ENCODE measurements at regions not wholly inside any gene's neighbourhood (a gene's known extent, or its start where the extent isn't known, plus 50 kb on each side); places are given as distances from the start of the nearest gene placed in this dataset.

DNA sequence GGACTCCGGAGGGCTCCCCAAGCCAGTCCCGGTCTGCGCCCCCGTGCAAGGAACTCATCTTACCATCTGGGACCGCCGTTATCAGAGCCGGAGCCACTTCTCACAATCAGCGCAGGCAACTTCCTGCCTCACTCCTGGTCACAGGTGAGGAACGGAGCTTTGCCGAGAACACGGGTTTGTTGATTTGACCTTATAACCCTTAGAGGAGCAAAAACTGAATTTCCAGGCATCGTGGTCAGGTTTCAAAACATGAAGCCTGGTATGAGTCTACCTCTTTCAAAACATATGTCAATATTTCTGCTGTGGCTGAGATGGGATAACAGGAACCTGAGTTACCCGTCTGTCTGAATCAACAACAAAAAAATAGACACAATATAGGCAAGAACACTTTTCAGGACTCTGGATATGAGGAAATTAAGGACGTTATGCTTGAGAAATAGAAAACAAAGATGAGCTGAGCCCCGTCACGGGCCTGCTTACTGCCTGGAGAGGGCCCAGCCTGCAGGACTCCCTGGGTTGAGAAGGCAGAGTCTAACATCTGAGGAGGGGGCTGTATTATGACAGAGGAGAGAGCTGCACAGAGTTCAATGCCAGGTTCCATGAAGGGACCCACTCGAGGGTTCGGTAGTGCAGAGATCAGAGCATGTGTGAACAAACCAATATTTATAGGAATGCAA, 148.7 kb downstream of the NDUFA10 start:
- no peaks in the 10 kb centered on the region for H3K4me1 Mint-ChIP-seq
- no peak for DNase-seq
- no peaks in the 10 kb centered on the region for H3K9me3 Mint-ChIP-seq

DNA sequence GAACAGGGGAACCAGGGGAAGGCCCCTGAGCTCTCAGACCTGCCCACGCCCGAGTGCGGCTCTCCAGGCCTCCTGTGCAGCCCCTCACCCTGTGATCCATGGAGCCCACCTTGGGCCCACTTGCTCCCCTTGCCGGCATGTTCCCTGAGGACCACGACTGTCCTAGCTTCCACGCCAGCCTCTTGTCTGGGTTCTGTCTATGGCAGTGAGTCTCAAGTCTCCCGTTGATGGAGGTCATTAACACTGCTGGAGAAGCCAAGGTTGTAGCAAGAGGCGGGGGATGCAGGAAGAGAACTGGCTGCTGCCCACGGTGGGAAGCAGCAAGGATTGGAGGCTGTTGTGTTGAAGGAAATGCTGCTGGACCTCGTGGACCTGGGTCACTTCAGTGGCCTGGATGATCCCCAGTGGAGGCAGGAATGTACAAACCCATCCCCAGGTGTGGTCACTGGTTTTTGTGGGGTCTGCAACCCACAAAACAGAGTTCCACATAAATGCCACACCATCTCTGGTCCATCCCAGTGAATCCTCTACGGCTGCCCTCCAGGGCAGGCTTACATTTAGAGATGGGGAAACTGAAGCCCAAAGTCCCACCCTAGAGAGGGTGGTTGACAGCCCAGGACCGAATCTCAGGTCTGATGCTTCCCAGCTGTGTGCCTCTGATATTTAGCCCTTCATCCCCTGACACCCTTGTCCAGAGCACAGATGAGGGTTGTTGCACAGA, 150.3 kb downstream of the NDUFA10 start:
- no peak overlapping the region for H3K27ac Mint-ChIP-seq
- Histone ChIP-seq H3K27ac (ENCODE audit: low read length) (no peak overlapping the region), H3K36me3 (ENCODE audit: control insufficient read depth, insufficient read depth, low read length) (no peaks in the 10 kb centered on the region), H3K27me3 (ENCODE audit: control insufficient read depth, insufficient read depth, low read length) (no peaks in the 10 kb centered on the region), H3K4me3 (ENCODE audit: low read length) (no peak overlapping the region), H3K4me1 (ENCODE audit: control insufficient read depth, insufficient read depth, low read length) (no peaks in the 10 kb centered on the region), H3K9me3 (ENCODE audit: control insufficient read depth, insufficient read depth, low read length) (no peaks in the 10 kb centered on the region)
- H3K4me3 Mint-ChIP-seq: no peak overlapping the region
- TF ChIP-seq, protein P1, sequence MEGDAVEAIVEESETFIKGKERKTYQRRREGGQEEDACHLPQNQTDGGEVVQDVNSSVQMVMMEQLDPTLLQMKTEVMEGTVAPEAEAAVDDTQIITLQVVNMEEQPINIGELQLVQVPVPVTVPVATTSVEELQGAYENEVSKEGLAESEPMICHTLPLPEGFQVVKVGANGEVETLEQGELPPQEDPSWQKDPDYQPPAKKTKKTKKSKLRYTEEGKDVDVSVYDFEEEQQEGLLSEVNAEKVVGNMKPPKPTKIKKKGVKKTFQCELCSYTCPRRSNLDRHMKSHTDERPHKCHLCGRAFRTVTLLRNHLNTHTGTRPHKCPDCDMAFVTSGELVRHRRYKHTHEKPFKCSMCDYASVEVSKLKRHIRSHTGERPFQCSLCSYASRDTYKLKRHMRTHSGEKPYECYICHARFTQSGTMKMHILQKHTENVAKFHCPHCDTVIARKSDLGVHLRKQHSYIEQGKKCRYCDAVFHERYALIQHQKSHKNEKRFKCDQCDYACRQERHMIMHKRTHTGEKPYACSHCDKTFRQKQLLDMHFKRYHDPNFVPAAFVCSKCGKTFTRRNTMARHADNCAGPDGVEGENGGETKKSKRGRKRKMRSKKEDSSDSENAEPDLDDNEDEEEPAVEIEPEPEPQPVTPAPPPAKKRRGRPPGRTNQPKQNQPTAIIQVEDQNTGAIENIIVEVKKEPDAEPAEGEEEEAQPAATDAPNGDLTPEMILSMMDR (IDR thresholded peaks at IDR 0.05): no peak
- no peaks in the 10 kb centered on the region for H3K9me3 Mint-ChIP-seq
- intact Hi-C loops (cut with micrococcal nuclease): no loop called here
- no peaks in the 10 kb centered on the region for H3K36me3 Mint-ChIP-seq
- DNase-seq: no peak
- H3K4me1 Mint-ChIP-seq: no peaks in the 10 kb centered on the region
- WGBS (ENCODE audit: insufficient coverage): 87% methylated on average over 12 of the region's 12 CpGs
- peaks cover 14% of the 10 kb centered on the region in 2 donors for H3K27me3 Mint-ChIP-seq (ENCODE audit: low read depth in 2 of 2)
- no peak for ATAC-seq

More for the DNA sequence above, 148.7 kb downstream of the NDUFA10 start:
- Histone ChIP-seq H3K36me3 (ENCODE audit: control insufficient read depth, insufficient read depth, low read length) (no peaks in the 10 kb centered on the region), H3K27me3 (ENCODE audit: control insufficient read depth, insufficient read depth, low read length) (no peaks in the 10 kb centered on the region), H3K27ac (ENCODE audit: low read length) (no peak overlapping the region), H3K9me3 (ENCODE audit: control insufficient read depth, insufficient read depth, low read length) (no peaks in the 10 kb centered on the region), H3K4me3 (ENCODE audit: low read length) (no peak overlapping the region), H3K4me1 (ENCODE audit: control insufficient read depth, insufficient read depth, low read length) (no peaks in the 10 kb centered on the region)
- intact Hi-C loops (cut with micrococcal nuclease): no loop called here
- no peak for ATAC-seq
- Mint-ChIP-seq H3K27me3 (ENCODE audit: low read depth in 2 of 2) (peaks cover 22 to 24% of the 10 kb centered on the region in 2 donors), H3K36me3 (no peaks in the 10 kb centered on the region), H3K27ac (no peak overlapping the region), H3K4me3 (no peak overlapping the region)
- 73% methylated on average over 17 of the region's 18 CpGs for WGBS (ENCODE audit: insufficient coverage)
- TF ChIP-seq, protein P1 (IDR thresholded peaks at IDR 0.05): no peak

GRCh38 chr2:239873656-239874635, 151.2 kb downstream of the NDUFA10 start:
- DNase-seq (no peak), ATAC-seq (no peak)
- no peaks in the 10 kb centered on the region for H3K36me3 Mint-ChIP-seq
- H3K4me1 ChIP-seq (ENCODE audit: control insufficient read depth, insufficient read depth, low read length): no peaks in the 10 kb centered on the region
- H3K9me3 Mint-ChIP-seq: no peaks in the 10 kb centered on the region
- no peaks in the 10 kb centered on the region for H3K9me3 ChIP-seq (ENCODE audit: control insufficient read depth, insufficient read depth, low read length)
- H3K4me3 ChIP-seq (ENCODE audit: low read length): no peak overlapping the region
- no peaks in the 10 kb centered on the region for H3K27me3 ChIP-seq (ENCODE audit: control insufficient read depth, insufficient read depth, low read length)
- H3K27ac ChIP-seq (ENCODE audit: low read length): no peak overlapping the region
- no peaks in the 10 kb centered on the region for H3K4me1 Mint-ChIP-seq
- H3K36me3 ChIP-seq (ENCODE audit: control insufficient read depth, insufficient read depth, low read length): no peaks in the 10 kb centered on the region
- 87% methylated on average over 28 of the region's 28 CpGs for WGBS (ENCODE audit: insufficient coverage)
- TF ChIP-seq, protein P1 (IDR thresholded peaks at IDR 0.05): no peak
- H3K4me3 Mint-ChIP-seq: no peak overlapping the region
- H3K27ac Mint-ChIP-seq: no peak overlapping the region
- intact Hi-C loops (cut with micrococcal nuclease): no loop called here
- peaks cover 9 to 10% of the 10 kb centered on the region in 2 donors for H3K27me3 Mint-ChIP-seq (ENCODE audit: low read depth in 2 of 2)
